LNCaP clone FGC (cell line): ENCODE measurements at regions not wholly inside any gene's neighbourhood (a gene's known extent, or its start where the extent isn't known, plus 50 kb on each side); places are given as distances from the start of the nearest gene placed in this dataset.

Experiments used
- DNase-seq: peaks from one replicate; pipeline ENCODE4 v3.0.0-alpha.2; 2011; ENCODE audit warnings: low read depth
- H3K4me3 ChIP-seq: 2 replicates; pipeline ENCODE4 v1.5.1; 2011; ENCODE audit warnings: mild to moderate bottlenecking, low read depth, low read length, control low read depth
- TF ChIP-seq, protein P1 (sequence below): IDR thresholded peaks from 2 replicates; pipeline ENCODE4 v1.5.1; 2012; ENCODE audit warnings: mild to moderate bottlenecking; ENCODE audit not compliant: control insufficient read depth, insufficient read depth; ENCODE audit errors: extremely low read depth

DNA sequence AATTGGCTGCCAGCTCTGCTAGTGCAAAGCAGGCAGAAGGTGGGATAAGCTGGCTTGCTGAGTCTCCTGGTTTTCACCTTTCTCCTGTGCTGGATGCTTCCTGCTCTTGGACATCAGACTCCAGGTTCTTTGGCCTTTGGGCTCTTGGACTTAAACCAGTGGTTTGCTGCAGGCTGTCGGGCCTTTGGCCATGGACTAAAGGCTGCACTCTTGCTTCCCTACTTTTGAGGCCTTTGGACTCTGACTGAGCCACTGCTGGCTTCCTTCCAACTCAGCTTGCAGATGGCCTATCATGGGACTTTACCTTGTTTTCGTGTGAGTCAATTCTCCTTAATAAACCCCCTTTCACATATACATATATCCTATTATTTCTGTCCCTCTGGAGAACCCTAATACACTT, 1293.9 kb upstream of the CDH6 start:
- no peak for DNase-seq
- TF ChIP-seq, protein P1, sequence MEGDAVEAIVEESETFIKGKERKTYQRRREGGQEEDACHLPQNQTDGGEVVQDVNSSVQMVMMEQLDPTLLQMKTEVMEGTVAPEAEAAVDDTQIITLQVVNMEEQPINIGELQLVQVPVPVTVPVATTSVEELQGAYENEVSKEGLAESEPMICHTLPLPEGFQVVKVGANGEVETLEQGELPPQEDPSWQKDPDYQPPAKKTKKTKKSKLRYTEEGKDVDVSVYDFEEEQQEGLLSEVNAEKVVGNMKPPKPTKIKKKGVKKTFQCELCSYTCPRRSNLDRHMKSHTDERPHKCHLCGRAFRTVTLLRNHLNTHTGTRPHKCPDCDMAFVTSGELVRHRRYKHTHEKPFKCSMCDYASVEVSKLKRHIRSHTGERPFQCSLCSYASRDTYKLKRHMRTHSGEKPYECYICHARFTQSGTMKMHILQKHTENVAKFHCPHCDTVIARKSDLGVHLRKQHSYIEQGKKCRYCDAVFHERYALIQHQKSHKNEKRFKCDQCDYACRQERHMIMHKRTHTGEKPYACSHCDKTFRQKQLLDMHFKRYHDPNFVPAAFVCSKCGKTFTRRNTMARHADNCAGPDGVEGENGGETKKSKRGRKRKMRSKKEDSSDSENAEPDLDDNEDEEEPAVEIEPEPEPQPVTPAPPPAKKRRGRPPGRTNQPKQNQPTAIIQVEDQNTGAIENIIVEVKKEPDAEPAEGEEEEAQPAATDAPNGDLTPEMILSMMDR = no peak
- no peak overlapping the region for H3K4me3 ChIP-seq

DNA sequence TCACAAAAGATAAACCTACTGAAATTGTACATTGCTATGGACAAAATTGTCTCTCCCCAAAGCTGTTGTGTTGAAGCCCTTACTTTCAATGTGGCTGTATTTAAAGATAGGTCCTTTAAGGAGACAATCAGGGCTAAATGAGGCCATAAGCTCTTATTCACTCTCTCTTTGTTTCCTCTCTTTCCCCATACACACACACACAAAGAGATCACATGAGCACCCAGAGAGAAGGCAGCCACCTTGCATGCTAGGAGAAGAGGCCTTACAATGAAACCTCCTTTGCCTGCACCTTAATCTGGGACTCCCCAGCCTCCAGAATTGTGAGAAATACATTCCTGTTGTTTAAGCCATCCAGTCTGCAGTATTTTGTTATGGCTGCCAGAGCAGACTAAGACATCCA, 1295.6 kb upstream of the CDH6 start:
- TF ChIP-seq, protein P1 = no peak
- DNase-seq = no peak
- no peak overlapping the region for H3K4me3 ChIP-seq

DNA sequence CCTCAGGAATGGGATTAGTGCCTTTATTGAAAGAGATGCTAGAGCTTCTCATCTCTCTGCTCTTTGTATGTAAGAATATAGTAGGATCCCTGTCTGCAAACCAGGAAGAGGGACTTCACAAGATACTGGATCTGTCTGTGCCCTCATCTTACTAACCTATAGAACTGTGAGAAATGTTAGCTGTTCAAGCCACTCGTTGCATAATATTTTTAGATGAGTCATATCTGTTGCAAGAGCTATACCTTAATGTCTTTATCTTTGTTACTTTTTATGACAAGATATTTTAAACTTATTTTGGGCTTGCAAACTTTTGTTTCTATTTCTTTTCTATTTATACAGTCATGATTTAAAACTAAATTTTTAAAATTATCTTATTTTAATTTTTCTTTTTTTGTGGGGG, 1296.8 kb upstream of the CDH6 start:
- TF ChIP-seq, protein P1 = no peak
- no peak overlapping the region for H3K4me3 ChIP-seq
- no peak for DNase-seq

DNA sequence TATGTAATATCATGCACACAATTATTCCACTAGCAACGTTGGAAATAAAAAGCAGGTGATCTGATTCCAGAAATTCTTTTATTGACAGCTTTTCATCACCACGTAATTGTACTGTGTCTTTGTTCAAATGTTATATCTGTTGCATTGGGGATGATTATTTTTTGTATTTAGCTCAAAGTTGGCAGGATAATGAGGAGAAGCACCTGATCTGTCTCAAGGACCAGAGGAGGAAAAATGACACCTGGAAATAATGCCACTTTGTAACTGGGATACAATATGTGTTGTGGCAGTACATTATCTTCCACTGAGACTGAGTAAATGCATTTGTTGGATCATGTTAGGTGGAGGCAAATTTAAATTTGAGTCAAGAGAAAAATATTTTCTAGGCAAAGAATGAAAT, 1298.8 kb upstream of the CDH6 start:
- no peak overlapping the region for H3K4me3 ChIP-seq
- DNase-seq = no peak
- TF ChIP-seq, protein P1 = no peak

DNA sequence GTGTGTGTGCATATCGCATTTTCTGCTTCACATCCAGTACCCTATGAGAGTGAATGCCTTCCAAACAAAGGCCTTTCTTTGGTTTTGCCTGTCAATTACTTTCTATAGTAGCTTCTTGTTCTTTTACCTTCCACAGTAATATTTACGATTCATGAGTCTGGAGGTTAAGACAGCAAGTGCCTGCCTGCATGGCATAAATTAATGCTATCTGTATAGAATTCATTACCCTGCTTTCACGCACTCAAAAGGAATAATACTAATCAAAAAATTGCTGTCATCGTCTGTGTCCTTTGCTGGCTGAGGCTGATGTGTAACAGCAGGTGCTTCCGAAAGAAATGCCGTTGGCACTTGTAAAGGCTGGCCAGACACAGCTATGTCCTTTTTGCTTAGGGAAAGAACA, 1304.4 kb upstream of the CDH6 start:
- no peak for DNase-seq
- no peak overlapping the region for H3K4me3 ChIP-seq
- TF ChIP-seq, protein P1 = no peak

DNA sequence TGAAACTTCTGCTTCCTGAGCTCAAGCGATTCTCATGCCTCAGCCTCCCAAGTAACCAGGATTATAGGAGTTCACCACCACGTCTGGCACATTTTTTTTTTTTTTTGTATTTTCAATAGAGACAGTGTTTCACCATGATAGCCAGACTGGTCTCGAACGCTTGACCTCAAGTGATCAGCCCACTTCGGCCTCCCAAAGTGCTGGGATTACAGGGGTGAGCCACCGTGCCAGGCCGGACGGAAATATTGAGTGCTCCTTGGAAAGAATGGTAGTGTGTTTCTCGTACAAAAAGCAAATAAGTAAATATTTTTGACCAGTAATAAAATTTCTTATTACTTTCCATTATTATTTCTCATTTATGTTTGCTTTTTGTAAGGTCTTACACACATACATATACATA, 1307.9 kb upstream of the CDH6 start:
- DNase-seq = no peak
- TF ChIP-seq, protein P1 = no peak
- H3K4me3 ChIP-seq = no peak overlapping the region

DNA sequence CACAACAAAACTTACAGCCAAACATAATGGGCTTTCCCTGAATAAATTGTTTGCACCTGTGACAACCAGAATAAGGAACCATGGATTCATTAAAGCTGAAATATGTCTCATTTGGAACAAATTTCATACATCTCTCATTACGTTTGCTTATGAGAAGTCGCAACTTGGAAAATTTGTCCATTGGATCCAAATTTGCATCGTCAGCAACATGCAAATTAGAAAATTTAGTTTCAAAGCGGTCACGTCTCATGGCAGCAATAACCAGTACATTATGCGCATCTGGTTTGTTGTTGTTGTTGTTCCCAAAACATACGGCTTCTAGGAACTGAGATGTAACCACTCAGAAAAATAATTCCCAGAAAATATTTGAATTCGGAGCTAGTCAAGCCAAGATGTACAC, 1311.5 kb upstream of the CDH6 start:
- no peak overlapping the region for H3K4me3 ChIP-seq
- DNase-seq = no peak
- TF ChIP-seq, protein P1 = no peak
